HCT116 (cell line): ENCODE measurements at regions not wholly inside any gene's neighbourhood (a gene's known extent, or its start where the extent isn't known, plus 50 kb on each side); places are given as distances from the start of the nearest gene placed in this dataset.

Experiments
- EZH2 ChIP-seq: fragments of 200-600 bp; sonication (generic); IDR thresholded peaks from 2 replicates; pipeline ENCODE4 v1.6.1; 2017; ENCODE audit warnings: antibody characterized with exemption, mixed run types
- MAX ChIP-seq: IDR thresholded peaks from 2 replicates; pipeline ENCODE4 v1.6.1; 2012
- POLR2A ChIP-seq: IDR thresholded peaks from 2 replicates; pipeline ENCODE4 v1.7.0; 2011; ENCODE audit warnings: borderline replicate concordance; ENCODE audit not compliant: insufficient read depth, insufficient read length; ENCODE audit errors: extremely low read depth
- SRF ChIP-seq: IDR thresholded peaks from 2 replicates; pipeline ENCODE4 v1.6.1; 2012; ENCODE audit warnings: low read depth
- TF ChIP-seq, protein P1 (sequence below), 3 experiments: fragments of 200-600 bp in 1 of 3; sonication (generic) in 1 of 3; IDR thresholded peaks in 2 of 3; conservative IDR thresholded peaks in 1 of 3; 2 replicates each; pipeline ENCODE4 v1.5.1; 2012 to 2017; ENCODE audit warnings: low read depth in 2 of 3, low read length in 2 of 3, antibody characterized with exemption in 1 of 3, borderline replicate concordance in 1 of 3, control low read depth in 1 of 3, mild to moderate bottlenecking in 1 of 3, mixed read lengths in 1 of 3, mixed run types in 1 of 3, moderate library complexity in 1 of 3; ENCODE audit not compliant: insufficient read depth in 1 of 3

DNA sequence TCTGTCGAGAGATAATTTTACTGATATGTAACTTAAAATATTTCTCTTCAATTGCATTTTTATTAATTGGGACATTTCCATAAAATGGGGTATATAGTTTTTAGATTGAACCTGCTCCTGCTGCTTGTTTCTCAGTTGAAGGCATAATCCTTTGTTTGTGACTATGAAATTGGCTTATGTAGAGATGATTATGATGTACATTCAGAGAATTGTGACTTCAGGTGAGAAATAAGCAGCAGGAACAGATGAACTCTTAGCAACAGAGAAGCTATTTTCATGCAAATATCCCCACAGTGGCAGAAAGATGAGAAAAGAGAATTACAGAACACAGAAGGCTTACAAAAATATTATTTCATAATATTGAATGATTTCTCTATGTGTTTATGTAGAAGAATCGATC lies 1499.5 kb upstream of the ADGRL3 start:
- TF ChIP-seq MAX (no peak), EZH2 (no peak), POLR2A (no peak), SRF (no peak)
- TF ChIP-seq, protein P1, sequence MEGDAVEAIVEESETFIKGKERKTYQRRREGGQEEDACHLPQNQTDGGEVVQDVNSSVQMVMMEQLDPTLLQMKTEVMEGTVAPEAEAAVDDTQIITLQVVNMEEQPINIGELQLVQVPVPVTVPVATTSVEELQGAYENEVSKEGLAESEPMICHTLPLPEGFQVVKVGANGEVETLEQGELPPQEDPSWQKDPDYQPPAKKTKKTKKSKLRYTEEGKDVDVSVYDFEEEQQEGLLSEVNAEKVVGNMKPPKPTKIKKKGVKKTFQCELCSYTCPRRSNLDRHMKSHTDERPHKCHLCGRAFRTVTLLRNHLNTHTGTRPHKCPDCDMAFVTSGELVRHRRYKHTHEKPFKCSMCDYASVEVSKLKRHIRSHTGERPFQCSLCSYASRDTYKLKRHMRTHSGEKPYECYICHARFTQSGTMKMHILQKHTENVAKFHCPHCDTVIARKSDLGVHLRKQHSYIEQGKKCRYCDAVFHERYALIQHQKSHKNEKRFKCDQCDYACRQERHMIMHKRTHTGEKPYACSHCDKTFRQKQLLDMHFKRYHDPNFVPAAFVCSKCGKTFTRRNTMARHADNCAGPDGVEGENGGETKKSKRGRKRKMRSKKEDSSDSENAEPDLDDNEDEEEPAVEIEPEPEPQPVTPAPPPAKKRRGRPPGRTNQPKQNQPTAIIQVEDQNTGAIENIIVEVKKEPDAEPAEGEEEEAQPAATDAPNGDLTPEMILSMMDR (IDR thresholded peaks at IDR 0.05 in 2 of 3, conservative IDR thresholded peaks at IDR 0.05 in 1 of 3; ENCODE audit: borderline replicate concordance in 1 of 3, insufficient read depth in 1 of 3, low read depth in 2 of 3, low read length in 2 of 3) = no peak
